A549 (cell line): ENCODE measurements at regions not wholly inside any gene's neighbourhood (a gene's known extent, or its start where the extent isn't known, plus 50 kb on each side); places are given as distances from the start of the nearest gene placed in this dataset.

Experiments used
- ATAC-seq, 2 experiments: fragments of 200-7000 bp in 1 of 2; fragments of >200 bp in 1 of 2; cut with Nextera tagmentation in 1 of 2; cut with Tn5 transposase in 1 of 2; 3 replicates each; pipeline versions ENCODE4 v1.8.0 to v1.9.1; 2018 to 2020; ENCODE audit warnings: mild to moderate bottlenecking in 1 of 2, moderate library complexity in 1 of 2
- CTCF ChIA-PET: fragments of 300-600 bp; sonication (Branson Sonifier 250); formaldehyde crosslinking; extraction: SDS; loops from one replicate; lab custom pipeline; 2021; ENCODE audit warnings: antibody characterized with exemption, inconsistent platforms; lab: Yijun Ruan, JAX
- POLR2A ChIA-PET: fragments of 350-600 bp; formaldehyde crosslinking; extraction: SDS; loops from one replicate; lab custom pipeline; 2021; ENCODE audit warnings: antibody characterized with exemption, inconsistent platforms; lab: Yijun Ruan, JAX
- DNase-seq, 2 experiments: peaks; one replicate each; pipeline versions ENCODE4 v3.0.0 to v3.0.0-alpha.2; 2011 to 2016; ENCODE audit warnings: low read depth in 1 of 2, low spot score in 1 of 2
- FAIRE-seq: peaks from 2 replicates; lab custom pipeline; 2011; peaks lifted over from hg19 to GRCh38; lab: Jason Lieb, UNC
- H3K27ac ChIP-seq, 2 experiments: fragments of >200 bp; sonication (Bioruptor Twin); formaldehyde crosslinking; 3 replicates each; pipeline ENCODE4 v1.5.1; 2016 to 2017
- H3K4me1 ChIP-seq: fragments of >200 bp; sonication (Bioruptor Twin); formaldehyde crosslinking; 3 replicates; pipeline ENCODE4 v1.6.1; 2016
- H3K4me2 ChIP-seq: fragments of >200 bp; sonication (Bioruptor Twin); formaldehyde crosslinking; 3 replicates; pipeline ENCODE4 v1.6.1; 2016
- H3K4me3 ChIP-seq: fragments of >200 bp; sonication (Bioruptor Twin); formaldehyde crosslinking; 3 replicates; pipeline ENCODE4 v1.5.1; 2016
- H3K9me3 ChIP-seq: fragments of >200 bp; sonication (Bioruptor Twin); formaldehyde crosslinking; 3 replicates; pipeline ENCODE4 v1.6.1; 2016
- ATOH8 ChIP-seq: fragments of 250-450 bp; sonication (Bioruptor Pico); IDR thresholded peaks from 2 replicates; pipeline ENCODE4 v1.5.0; 2020; ENCODE audit warnings: low read depth, mild to moderate bottlenecking, moderate library complexity
- BCL3 ChIP-seq: fragments of >200 bp; sonication (Bioruptor Twin); formaldehyde crosslinking; IDR thresholded peaks from 3 replicates; pipeline ENCODE4 v1.6.1; 2016
- CBX2 ChIP-seq: fragments of 200-600 bp; sonication (generic); IDR thresholded peaks from 2 replicates; pipeline ENCODE4 v1.6.1; 2016; ENCODE audit warnings: low read depth, mild to moderate bottlenecking, borderline replicate concordance
- CBX8 ChIP-seq: fragments of 200-600 bp; sonication (generic); IDR thresholded peaks from 2 replicates; pipeline ENCODE4 v1.6.1; 2016
- EHF ChIP-seq: fragments of 250-450 bp; sonication (Bioruptor Pico); IDR thresholded peaks from 2 replicates; pipeline ENCODE4 v1.5.0; 2020; ENCODE audit warnings: mild to moderate bottlenecking
- ELK1 ChIP-seq: fragments of 150-350 bp; IDR thresholded peaks from 2 replicates; pipeline ENCODE4 v1.6.1; 2014; ENCODE audit warnings: low read depth, mild to moderate bottlenecking, low read length
- EP300 ChIP-seq, 2 experiments: fragments of >200 bp; sonication (Bioruptor Twin); formaldehyde crosslinking; IDR thresholded peaks; 2 replicates in 1 of 2; 3 replicates in 1 of 2; pipeline ENCODE4 v1.6.1; 2016 to 2017
- FOXS1 ChIP-seq: fragments of 250-450 bp; sonication (Bioruptor Pico); IDR thresholded peaks from 2 replicates; pipeline ENCODE4 v1.5.0; 2020; ENCODE audit warnings: mild to moderate bottlenecking, moderate library complexity
- HDAC2 ChIP-seq: fragments of 200-600 bp; sonication (generic); IDR thresholded peaks from 2 replicates; pipeline ENCODE4 v1.6.1; 2016
- HMGXB4 ChIP-seq: fragments of 250-450 bp; sonication (Bioruptor Pico); IDR thresholded peaks from 2 replicates; pipeline ENCODE4 v1.5.0; 2021; ENCODE audit warnings: mild to moderate bottlenecking, moderate library complexity, borderline replicate concordance
- HOXB13 ChIP-seq: fragments of 250-450 bp; sonication (Bioruptor Pico); IDR thresholded peaks from 2 replicates; pipeline ENCODE4 v1.5.0; 2020; ENCODE audit warnings: low read depth, mild to moderate bottlenecking, moderate library complexity
- HOXB5 ChIP-seq: fragments of 250-450 bp; sonication (Bioruptor Pico); IDR thresholded peaks from 2 replicates; pipeline ENCODE4 v1.5.0; 2020; ENCODE audit warnings: mild to moderate bottlenecking, moderate library complexity
- JUN ChIP-seq, 2 experiments: fragments of >200 bp; sonication (Bioruptor Twin); formaldehyde crosslinking; IDR thresholded peaks; 2 replicates in 1 of 2; 3 replicates in 1 of 2; pipeline ENCODE4 v1.6.1; 2016 to 2017
- JUNB ChIP-seq: fragments of >200 bp; sonication (Bioruptor Twin); formaldehyde crosslinking; IDR thresholded peaks from 2 replicates; pipeline ENCODE4 v1.6.1; 2016
- KDM1A ChIP-seq: fragments of 200-600 bp; sonication (generic); IDR thresholded peaks from 2 replicates; pipeline ENCODE4 v1.6.1; 2016; ENCODE audit warnings: low read depth, mild to moderate bottlenecking
- KDM5A ChIP-seq: fragments of 200-600 bp; sonication (generic); IDR thresholded peaks from 2 replicates; pipeline ENCODE4 v1.6.1; 2016; ENCODE audit warnings: antibody characterized with exemption, mild to moderate bottlenecking
- PHF8 ChIP-seq: fragments of 200-600 bp; sonication (generic); IDR thresholded peaks from 2 replicates; pipeline ENCODE4 v1.6.1; 2016; ENCODE audit warnings: low read depth, mild to moderate bottlenecking, antibody characterized with exemption, moderate library complexity, borderline replicate concordance
- RARB ChIP-seq: fragments of 250-450 bp; sonication (Bioruptor Pico); IDR thresholded peaks from 2 replicates; pipeline ENCODE4 v1.8.0; 2021; ENCODE audit warnings: mild to moderate bottlenecking, moderate library complexity
- RFX5 ChIP-seq: fragments of 450-650 bp; IDR thresholded peaks from 2 replicates; pipeline ENCODE4 v1.7.1; 2014; ENCODE audit warnings: antibody characterized with exemption, mild to moderate bottlenecking, moderate library complexity
- SREBF2 ChIP-seq: fragments of 450-650 bp; IDR thresholded peaks from 2 replicates; pipeline ENCODE4 v1.6.1; 2014; ENCODE audit warnings: mild to moderate bottlenecking, moderate library complexity
- TFCP2L1 ChIP-seq: fragments of 250-450 bp; sonication (Bioruptor Pico); IDR thresholded peaks from 2 replicates; pipeline ENCODE4 v1.5.0; 2021; ENCODE audit warnings: mild to moderate bottlenecking
- TP53 ChIP-seq: fragments of 250-450 bp; sonication (Bioruptor Pico); IDR thresholded peaks from 2 replicates; pipeline ENCODE4 v1.5.0; 2021; ENCODE audit warnings: mild to moderate bottlenecking, moderate library complexity
- USF2 ChIP-seq: fragments of 450-650 bp; IDR thresholded peaks from 2 replicates; pipeline ENCODE4 v1.6.1; 2014; ENCODE audit warnings: antibody characterized with exemption
- ZNF302 ChIP-seq: fragments of 250-450 bp; sonication (Bioruptor Pico); IDR thresholded peaks from 2 replicates; pipeline ENCODE4 v1.9.0; 2021; ENCODE audit warnings: inconsistent platforms, mild to moderate bottlenecking, moderate library complexity
- WGBS: methylation state at CpG from one replicate; pipeline ENCODE4 v1.1.6; 2017; ENCODE audit errors: missing lambda C conversion rate; 5-methylcytosine and 5-hydroxymethylcytosine counted together

GRCh38 chr16:48997081-48997615 is 284.5 kb downstream of the CBLN1 start (continued):
- TF ChIP-seq CBX2 (no peak), ELK1 (no peak), ZNF302 (CRISPR knock-in tag) (no peak)
- TF ChIP-seq, all 56 proteins: peak for 0

- FAIRE-seq: no peak
- no peaks in the 10 kb centered on the region for H3K4me1 ChIP-seq
- CTCF ChIA-PET: no interaction called here
Measured at GRCh38 chr16:48978501-48978900, 303.1 kb downstream of the CBLN1 start.

GRCh38 chr16:48972236-48972635 is 309.4 kb downstream of the CBLN1 start:
- WGBS: 35% methylated on average over 4 of the region's 4 CpGs
- H3K27ac ChIP-seq: no peak overlapping the region
- no peak overlapping the region for H3K4me2 ChIP-seq
- ChIA-PET CTCF (interaction anchor here (1.3 to 1.4 kb wide), 2 partner anchors 9 to 23 kb away, joined by 3 read pairs; no protein-coding TSS in a partner anchor), POLR2A (no interaction called here)
- no peak for ATAC-seq
- no peaks in the 10 kb centered on the region for H3K9me3 ChIP-seq
- H3K4me1 ChIP-seq: no peaks in the 10 kb centered on the region
- no peak for FAIRE-seq
- TF ChIP-seq EP300 (IDR thresholded peaks at IDR 0.05) (no peak), HMGXB4 (CRISPR knock-in tag) (no peak), TFCP2L1 (CRISPR knock-in tag) (no peak), RFX5 (no peak), USF2 (no peak), HDAC2 (no peak), SREBF2 (no peak)
- DNase-seq: no peak
- H3K4me3 ChIP-seq: no peak overlapping the region

More at GRCh38 chr16:48978501-48978900, 303.1 kb downstream of the CBLN1 start:
- POLR2A ChIA-PET: no interaction called here
- Histone ChIP-seq H3K9me3 (no peaks in the 10 kb centered on the region), H3K4me2 (no peak overlapping the region), H3K27ac (no peak overlapping the region), H3K4me3 (no peak overlapping the region)
- WGBS: 3% methylated on average over 2 of the region's 2 CpGs
- ATAC-seq (no peak), DNase-seq (no peak)
- no peak for TF ChIP-seq FOXS1 (CRISPR knock-in tag)
- TF ChIP-seq KDM1A: no peak
- no peak for TF ChIP-seq ATOH8 (CRISPR knock-in tag)
- no peak for TF ChIP-seq KDM5A
- TF ChIP-seq HOXB13 (CRISPR knock-in tag): no peak
- TF ChIP-seq RFX5: no peak
- no peak for TF ChIP-seq HOXB5 (CRISPR knock-in tag)
- no peak for TF ChIP-seq SREBF2
- TF ChIP-seq EHF (CRISPR knock-in tag): no peak
- no peak for TF ChIP-seq RARB
- no peak for TF ChIP-seq JUN (IDR thresholded peaks at IDR 0.05)
- TF ChIP-seq TP53: no peak
- TF ChIP-seq EP300 (IDR thresholded peaks at IDR 0.05): no peak
- TF ChIP-seq PHF8: no peak
- no peak for TF ChIP-seq JUNB
- no peak for TF ChIP-seq CBX8
- TF ChIP-seq BCL3: no peak
